ENCODE measurements at regions not wholly inside any gene's neighbourhood (a gene's known extent, or its start where the extent isn't known, plus 50 kb on each side); places are given as distances from the start of the nearest gene placed in this dataset.

- no peak for TF ChIP-seq CTCF (conservative IDR thresholded peaks at IDR 0.05)
- no peak overlapping the region for H3K27ac ChIP-seq
Measured at GRCh38 chr2:184524551-184525382, 73.6 kb upstream of the ZNF804A start.

GRCh38 chr2:184527058-184527457, 71.3 kb upstream of the ZNF804A start:
- no peak overlapping the region for H3K27ac ChIP-seq
- no peak for TF ChIP-seq CTCF (conservative IDR thresholded peaks at IDR 0.05)

- H3K27ac ChIP-seq, result no peak overlapping the region
- TF ChIP-seq CTCF (conservative IDR thresholded peaks at IDR 0.05), result no peak
Measured at GRCh38 chr2:184528119-184528518, 70.2 kb upstream of the ZNF804A start.

- no peak for TF ChIP-seq CTCF (conservative IDR thresholded peaks at IDR 0.05)
- H3K27ac ChIP-seq, result no peak overlapping the region
Measured at GRCh38 chr2:184530239-184530638, 68.1 kb upstream of the ZNF804A start.

- TF ChIP-seq CTCF (conservative IDR thresholded peaks at IDR 0.05), result no peak
Measured at GRCh38 chr2:184530959-184531358, 67.4 kb upstream of the ZNF804A start.

GRCh38 chr2:184532551-184532950, 65.8 kb upstream of the ZNF804A start:
- H3K27ac ChIP-seq, result no peak overlapping the region

More at GRCh38 chr2:184530959-184531358, 67.4 kb upstream of the ZNF804A start:
- H3K27ac ChIP-seq, result no peak overlapping the region

GRCh38 chr2:184534986-184535385, 63.3 kb upstream of the ZNF804A start:
- TF ChIP-seq CTCF (conservative IDR thresholded peaks at IDR 0.05), result no peak

More at GRCh38 chr2:184532551-184532950, 65.8 kb upstream of the ZNF804A start:
- no peak for TF ChIP-seq CTCF (conservative IDR thresholded peaks at IDR 0.05)

More at GRCh38 chr2:184534986-184535385, 63.3 kb upstream of the ZNF804A start:
- H3K27ac ChIP-seq, result no peak overlapping the region
